Iris pigment epithelial cell (primary cell): ENCODE measurements at regions not wholly inside any gene's neighbourhood (a gene's known extent, or its start where the extent isn't known, plus 50 kb on each side); places are given as distances from the start of the nearest gene placed in this dataset.
A peak's percentile ranks its signal among the peaks of the same experiment; 100 is the strongest.
"Not testable (repeated sequence)": the region's sequence is repeated elsewhere in the genome, so short reads cannot be mapped to it uniquely, and the experiment has no call there.

Experiments used
- DNase-seq: peaks from one replicate; pipeline ENCODE4 v3.0.0-alpha.2; 2011; ENCODE audit warnings: low read depth

DNA sequence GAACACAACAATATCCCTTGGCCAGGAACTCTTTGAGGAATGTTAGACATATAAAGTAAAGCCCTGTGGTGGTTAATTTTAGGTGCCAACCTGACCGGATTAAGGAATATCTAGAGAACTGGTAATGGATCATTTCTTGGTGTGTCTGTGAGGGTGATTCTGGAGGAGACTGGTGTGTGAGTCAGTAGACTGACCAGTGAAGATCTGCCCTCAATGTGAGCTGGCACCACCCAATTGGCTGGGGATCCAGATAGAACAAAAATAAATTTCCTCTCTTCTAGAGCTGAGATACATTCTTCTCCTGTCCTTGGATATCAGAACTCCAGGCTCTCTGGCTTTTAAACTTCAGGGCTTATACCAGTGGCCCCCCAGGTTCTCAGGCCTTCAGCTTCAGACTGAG, 56.2 kb upstream of the TNPO1 start:
- peak; percentile 49 for DNase-seq

- no peak for DNase-seq
Observed at GRCh38 chr5:72752909-72753308, 63.6 kb upstream of the TNPO1 start.

GRCh38 chr5:72749362-72749997, 67.0 kb upstream of the TNPO1 start:
- no peak for DNase-seq

GRCh38 chr5:72747826-72748225, 68.6 kb upstream of the TNPO1 start:
- DNase-seq: no peak

DNA sequence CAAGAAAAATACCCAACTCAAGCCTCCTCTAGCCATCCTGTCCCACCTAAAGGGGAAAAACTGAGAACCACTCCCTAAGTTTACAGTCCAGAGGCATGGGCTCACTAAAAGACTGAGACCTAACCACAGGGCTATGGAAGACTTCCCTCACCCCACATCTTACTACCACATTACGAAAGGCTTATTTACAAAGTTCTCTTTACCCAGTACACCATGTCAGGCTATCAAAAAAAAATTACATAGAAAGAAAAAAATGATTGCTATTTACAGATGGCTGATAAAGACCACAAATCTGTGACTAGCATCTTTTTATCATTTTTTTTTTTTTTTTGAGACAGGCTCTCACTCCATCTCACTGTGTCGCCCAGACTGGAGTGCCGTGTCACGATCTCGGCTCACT, 69.7 kb upstream of the TNPO1 start:
- peak; percentile 82 for DNase-seq

- DNase-seq: no peak
Observed at GRCh38 chr5:72744136-72744535, 72.3 kb upstream of the TNPO1 start.

DNA sequence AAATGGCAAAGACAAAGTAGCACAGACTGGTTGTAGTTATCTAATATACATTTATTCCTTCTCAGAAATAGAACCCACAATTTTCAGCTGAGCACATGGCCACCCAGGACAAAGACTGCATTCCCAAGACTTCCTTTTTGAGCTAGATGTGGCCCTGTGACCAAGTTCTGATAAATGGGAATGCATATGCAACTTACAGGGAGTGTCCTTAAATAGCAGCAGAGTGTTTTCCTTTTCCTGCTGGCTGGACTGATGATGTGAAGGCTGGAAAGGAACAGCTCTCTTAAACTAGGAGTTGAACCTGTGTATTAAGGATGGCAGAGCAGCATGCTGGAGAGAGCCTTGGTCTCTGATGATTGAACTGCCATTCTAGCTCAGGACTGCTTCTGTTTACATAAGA, 74.7 kb upstream of the TNPO1 start:
- DNase-seq: no peak

- DNase-seq: no peak
Observed at GRCh38 chr5:72733810-72734209, 82.7 kb upstream of the TNPO1 start.

DNA sequence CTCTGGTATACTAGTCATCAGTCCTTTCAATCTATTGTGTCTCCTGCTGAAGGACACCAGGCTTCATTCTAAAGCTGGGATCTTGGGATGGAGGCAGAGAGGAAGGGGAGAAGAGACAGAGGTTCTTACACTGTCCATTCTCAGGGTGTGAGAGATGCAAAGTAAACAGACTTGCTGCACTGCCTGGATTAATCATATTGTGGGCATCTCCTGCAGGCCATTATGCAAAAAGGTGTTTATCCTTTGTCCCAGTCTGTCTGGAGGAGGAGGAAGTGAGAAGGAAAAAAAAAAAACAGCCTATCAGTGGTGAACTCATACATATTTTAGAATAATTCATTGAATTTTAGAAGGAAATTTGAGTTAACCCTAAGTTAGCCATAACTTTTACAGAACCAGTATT, 92.9 kb upstream of the TNPO1 start:
- no peak for DNase-seq

- no peak for DNase-seq
Observed at GRCh38 chr5:72722792-72723452, 93.5 kb upstream of the TNPO1 start.

GRCh38 chr5:72721844-72722243, 94.6 kb upstream of the TNPO1 start:
- no peak for DNase-seq

DNA sequence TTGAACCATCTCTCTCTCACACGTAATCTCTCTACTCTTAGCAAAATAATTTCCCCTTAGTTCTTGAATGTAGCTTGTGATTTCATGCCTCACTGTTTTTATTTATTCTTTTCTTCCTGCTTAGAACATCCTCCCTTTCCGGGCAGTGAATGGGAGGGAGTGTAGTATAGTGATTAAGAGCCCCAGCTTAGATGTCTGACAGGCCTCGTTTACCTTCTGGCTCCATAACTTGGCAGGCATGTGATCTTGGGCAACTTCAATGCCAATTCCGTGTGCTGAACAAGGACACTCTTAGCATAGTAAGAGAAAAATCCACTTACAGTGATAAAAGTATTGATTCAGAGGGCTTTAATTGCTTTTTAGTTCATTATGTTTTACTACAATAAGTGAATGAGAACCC, 96.3 kb upstream of the TNPO1 start:
- DNase-seq: no peak

- DNase-seq: no peak
Observed at GRCh38 chr5:72711351-72711750, 105.1 kb upstream of the TNPO1 start.

- DNase-seq: no peak
Observed at GRCh38 chr5:72709341-72709740, 107.1 kb upstream of the TNPO1 start.

GRCh38 chr5:72705178-72705577, 111.3 kb upstream of the TNPO1 start:
- no peak for DNase-seq

DNA sequence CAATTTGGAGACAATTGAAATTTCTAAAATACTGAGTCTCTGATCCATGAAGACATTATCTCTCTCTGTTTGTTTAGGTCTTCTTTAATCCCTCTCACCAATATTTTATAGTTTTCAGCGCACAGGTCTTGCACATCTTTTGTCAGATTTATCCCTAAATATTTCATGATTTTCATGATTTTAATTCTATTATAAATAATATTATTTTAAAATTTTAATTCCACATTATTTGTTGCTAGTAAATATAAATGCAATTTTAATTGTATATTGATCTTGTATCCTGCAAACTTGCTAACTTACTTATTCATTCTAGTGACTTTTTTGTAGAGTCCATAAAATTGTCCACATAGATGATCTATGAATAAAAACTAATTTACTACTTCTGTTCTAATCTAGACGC, 112.6 kb upstream of the TNPO1 start:
- no peak for DNase-seq

GRCh38 chr5:72702881-72703434, 113.5 kb upstream of the TNPO1 start:
- no peak for DNase-seq

- DNase-seq: not testable (repeated sequence)
Observed at GRCh38 chr5:72702105-72702504, 114.4 kb upstream of the TNPO1 start.

GRCh38 chr5:72698481-72698880, 118.0 kb upstream of the TNPO1 start:
- DNase-seq: no peak

- DNase-seq: no peak
Observed at GRCh38 chr5:72697622-72698021, 118.8 kb upstream of the TNPO1 start.

DNA sequence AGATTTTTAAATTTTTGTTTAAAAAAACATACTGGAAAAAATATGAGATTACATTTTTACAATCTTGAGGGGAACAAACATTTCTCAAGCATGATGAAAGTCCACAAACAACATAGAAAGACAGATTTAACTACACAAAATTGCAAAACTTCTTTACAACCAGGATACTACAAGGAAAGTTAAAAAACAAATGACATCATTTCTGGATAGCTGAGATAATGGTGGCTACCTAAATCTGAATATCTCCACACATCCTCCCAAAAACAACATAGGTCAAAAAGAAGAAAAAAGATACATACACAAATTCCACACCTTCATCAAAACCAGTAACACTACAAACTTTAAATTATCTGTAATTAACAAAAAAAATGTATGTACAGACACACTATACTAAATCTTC, 120.8 kb upstream of the TNPO1 start:
- no peak for DNase-seq

- DNase-seq: no peak
Observed at GRCh38 chr5:72694856-72695255, 121.6 kb upstream of the TNPO1 start.

DNA sequence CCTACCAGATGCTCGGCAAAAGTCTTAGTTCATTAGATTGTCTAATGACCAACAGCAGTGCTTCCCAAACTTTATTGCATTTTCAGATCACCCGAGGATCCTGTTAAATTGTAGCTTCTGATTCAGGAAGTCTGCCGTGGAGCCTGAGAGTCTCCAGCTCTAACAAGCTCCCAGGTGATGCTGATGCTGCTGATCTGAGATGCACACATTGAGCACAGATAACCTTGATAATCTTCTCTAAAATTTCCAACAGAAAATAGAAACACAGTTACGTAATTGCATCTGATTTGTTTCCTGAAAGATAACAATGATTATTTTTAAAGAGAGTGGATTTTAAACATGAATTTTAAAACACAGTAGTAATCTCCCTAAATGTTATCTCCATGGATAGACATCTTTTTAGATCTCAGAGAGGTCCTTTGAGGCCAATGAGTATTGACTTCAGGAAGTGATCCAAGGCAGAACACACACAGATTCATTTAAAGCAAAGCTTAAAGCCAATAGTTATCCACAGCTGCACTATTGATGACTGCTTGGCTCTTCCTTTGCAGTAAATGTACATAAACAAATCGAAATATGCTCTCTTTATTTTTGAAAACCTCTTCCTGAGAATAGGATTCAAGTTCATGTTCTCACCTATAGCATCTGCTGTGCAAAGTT, 122.8 kb upstream of the TNPO1 start:
- DNase-seq: no peak
